GM19395 (cell line): ENCODE measurements at regions not wholly inside any gene's neighbourhood (a gene's known extent, or its start where the extent isn't known, plus 50 kb on each side); places are given as distances from the start of the nearest gene placed in this dataset.

Experiments used
- ATAC-seq: cut with Tn5 transposase; IDR thresholded peaks from one replicate; pipeline ENCODE4 v1.9.1; 2021; ENCODE audit warnings: mild to moderate bottlenecking, moderate library complexity; ENCODE audit not compliant: unreplicated experiment

DNA sequence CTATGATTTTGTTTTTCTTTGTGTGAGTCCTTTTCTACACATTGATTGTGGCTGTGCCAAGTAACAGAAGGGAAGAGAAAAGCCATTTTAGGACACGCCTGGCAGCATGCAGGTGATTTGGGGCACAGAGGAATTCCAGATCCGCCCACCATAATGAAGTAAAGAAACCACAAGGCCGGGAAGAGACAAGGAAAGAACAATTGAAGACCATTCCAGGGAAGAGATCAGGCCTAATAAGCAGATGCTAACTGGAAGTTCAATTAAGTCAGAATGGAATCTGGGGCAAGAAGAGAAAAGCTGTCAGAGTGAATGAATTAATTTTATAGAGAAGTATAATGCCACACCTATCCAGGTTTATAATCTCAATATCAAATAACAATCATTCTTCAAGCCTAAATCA lies 110.2 kb upstream of the ISL1 start:
- ATAC-seq = no peak

DNA sequence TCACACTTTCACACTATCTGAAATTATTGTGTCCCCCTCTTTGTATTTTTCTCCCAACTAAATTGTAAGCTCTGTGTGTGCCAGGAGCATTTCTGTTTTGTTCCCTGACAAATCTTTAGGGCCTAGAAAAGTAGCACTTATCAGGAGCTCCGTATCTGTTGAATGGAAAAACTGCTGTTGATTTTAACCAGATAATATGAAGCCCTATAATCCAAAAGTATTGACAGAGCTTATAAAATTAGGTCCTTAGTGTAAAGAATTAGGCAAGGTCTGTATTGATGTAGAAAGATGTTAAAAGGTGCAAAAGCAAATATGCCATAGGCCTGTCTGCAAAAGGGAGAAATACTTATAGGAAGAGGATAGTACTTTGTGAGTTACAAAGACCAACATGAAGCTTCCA lies 109.4 kb upstream of the ISL1 start:
- no peak for ATAC-seq

GRCh38 chr5:51275428-51275827 lies 107.8 kb upstream of the ISL1 start:
- no peak for ATAC-seq

DNA sequence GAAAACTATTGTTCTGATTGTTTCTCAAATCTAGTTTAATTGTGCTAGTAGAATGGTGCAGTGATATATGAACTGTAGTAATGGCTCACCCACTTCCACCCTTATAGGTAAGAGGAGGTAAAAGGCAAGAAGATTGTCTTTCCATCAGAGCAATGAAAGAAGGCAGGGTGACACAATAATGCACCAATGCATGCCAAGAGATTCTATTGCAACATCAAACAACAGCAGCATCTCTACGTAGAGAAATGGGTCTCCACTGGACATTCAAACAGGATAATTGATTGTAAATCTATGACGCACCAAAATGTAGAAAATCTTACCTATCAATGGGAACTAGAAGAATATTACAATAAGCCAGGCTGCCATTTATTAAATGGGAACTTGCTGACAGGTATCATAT lies 107.0 kb upstream of the ISL1 start:
- ATAC-seq = no peak

DNA sequence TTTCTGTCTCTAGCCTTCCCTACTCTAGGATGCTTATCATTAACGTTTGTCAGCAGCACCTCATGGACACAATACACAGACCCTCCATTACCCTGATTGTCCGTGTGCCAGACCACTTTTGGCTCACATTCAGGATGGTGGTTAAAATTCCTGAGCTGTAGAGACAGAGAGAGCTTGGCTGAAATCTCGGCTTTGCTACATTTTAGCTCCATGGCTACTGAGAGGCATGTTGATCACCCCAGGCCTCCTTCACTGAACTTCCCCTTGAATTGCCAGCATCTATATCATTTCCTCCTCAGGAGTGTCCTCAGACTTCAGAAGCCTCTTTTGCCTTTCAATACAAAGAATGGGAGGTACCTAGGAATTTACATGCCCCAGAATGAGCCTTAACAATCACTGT lies 104.7 kb upstream of the ISL1 start:
- ATAC-seq = no peak

GRCh38 chr5:51279983-51280706 lies 103.1 kb upstream of the ISL1 start:
- ATAC-seq = no peak

DNA sequence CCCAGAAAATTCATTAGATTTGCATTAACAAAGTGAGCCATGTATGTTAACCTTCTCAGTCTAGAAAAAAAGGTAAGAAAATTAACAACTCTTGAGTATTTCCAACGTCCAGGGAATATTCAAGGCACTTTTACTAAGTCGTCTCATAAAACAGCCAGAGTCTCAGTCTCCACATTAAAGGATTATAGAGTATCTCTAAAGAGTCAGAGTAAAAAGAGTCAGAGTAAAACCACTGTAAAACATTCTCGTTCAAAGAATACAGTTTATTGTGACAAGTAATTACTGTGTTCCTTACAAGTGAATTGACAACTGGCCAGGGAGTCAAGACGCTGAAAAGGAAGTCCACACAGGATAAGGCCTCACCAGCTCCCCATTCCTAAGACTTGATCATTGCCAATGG lies 97.2 kb upstream of the ISL1 start:
- ATAC-seq = no peak

- ATAC-seq = no peak
Observed at GRCh38 chr5:51302343-51302742, 80.9 kb upstream of the ISL1 start.

GRCh38 chr5:51326844-51327243 lies 56.4 kb upstream of the ISL1 start:
- no peak for ATAC-seq
